Prostate gland (tissue), 2 donors: ENCODE measurements at regions not wholly inside any gene's neighbourhood (a gene's known extent, or its start where the extent isn't known, plus 50 kb on each side); places are given as distances from the start of the nearest gene placed in this dataset.

ENCODE experiments used
- DNase-seq: peaks from one replicate; pipeline ENCODE4 v3.0.0-alpha.2; 2019; ENCODE audit warnings: low spot score
- H3K27ac ChIP-seq, 2 donors: fragments of 200-600 bp; sonication (generic); 2 replicates each; pipeline ENCODE4 v1.5.1; 2017 to 2019
- H3K27me3 ChIP-seq: fragments of 200-600 bp; sonication (generic); replicated peaks from 2 replicates; pipeline ENCODE4 v1.5.1; 2019; ENCODE audit not compliant: insufficient read depth
- H3K36me3 ChIP-seq, 2 donors: fragments of 200-600 bp; sonication (generic); 1 replicate in 1 of 2; 2 replicates in 1 of 2; pipeline versions ENCODE4 v1.5.1 to v1.8.1; 2017 to 2019
- H3K4me1 ChIP-seq: fragments of 200-600 bp; sonication (generic); replicated peaks from 2 replicates; pipeline ENCODE4 v1.5.1; 2019
- H3K4me3 ChIP-seq, 2 donors: fragments of 200-600 bp; sonication (generic); 2 replicates each; pipeline ENCODE4 v1.5.1; 2017 to 2019
- H3K9me3 ChIP-seq: fragments of 200-600 bp; sonication (generic); 2 replicates; pipeline ENCODE4 v1.5.1; 2017
- POLR2A ChIP-seq: fragments of 450-650 bp; IDR thresholded peaks from one replicate; pipeline ENCODE4 v1.6.1; 2016; ENCODE audit warnings: antibody characterized with exemption, mild to moderate bottlenecking
- POLR2AphosphoS5 ChIP-seq: sonication (generic); formaldehyde crosslinking; IDR thresholded peaks from one replicate; pipeline ENCODE4 v1.6.1; 2017; ENCODE audit warnings: antibody characterized with exemption
- whole genome bisulfite sequencing: methylation state at CpG from one replicate; pipeline ENCODE4 v1.1.5; 2018; 5-methylcytosine and 5-hydroxymethylcytosine counted together
- intact Hi-C: fragments of 100-400 bp; cut with DNase I; formaldehyde crosslinking; loops from one replicate; pipeline ENCODE4 v1.14.2; 2022
- TF ChIP-seq, protein P1 (sequence below), 4 experiments: fragments of 200-600 bp in 2 of 4; fragments of 450-650 bp in 2 of 4; sonication (generic) in 2 of 4; IDR thresholded peaks; 1 replicate in 3 of 4; 2 replicates in 1 of 4; pipeline ENCODE4 v1.5.1; 2016 to 2019; ENCODE audit warnings: antibody characterized with exemption in 4 of 4, mild to moderate bottlenecking in 2 of 4, moderate library complexity in 2 of 4

DNA sequence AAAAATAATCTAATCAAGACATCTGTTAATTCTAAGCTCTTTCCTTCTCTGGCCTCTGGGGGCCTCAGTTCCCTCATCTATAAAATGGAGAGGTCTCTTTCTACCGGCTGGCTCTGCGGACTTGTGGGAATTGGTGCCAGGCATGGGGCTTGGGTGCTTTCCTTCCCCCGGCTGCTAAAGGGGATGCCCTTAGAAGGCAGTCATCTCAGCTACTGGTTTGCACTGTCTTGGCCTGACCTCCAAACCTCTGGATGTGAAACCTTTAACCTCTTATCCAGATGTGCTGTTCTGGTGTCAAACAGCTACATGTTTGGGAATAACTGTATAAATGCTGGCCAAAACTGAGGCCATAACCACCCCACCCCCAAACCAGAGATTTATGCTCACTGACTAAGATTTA, 320.0 kb downstream of the RPS24 start:
- no peak for DNase-seq
- WGBS: 69% methylated on average over 3 of the region's 3 CpGs
- intact Hi-C loops: no loop called here
- H3K9me3 ChIP-seq: no peaks in the 10 kb centered on the region
- H3K27ac ChIP-seq: no peak overlapping the region
- H3K4me1 ChIP-seq: no peaks in the 10 kb centered on the region
- no peak overlapping the region for H3K4me3 ChIP-seq
- no peaks in the 10 kb centered on the region for H3K36me3 ChIP-seq
- H3K27me3 ChIP-seq: no peaks in the 10 kb centered on the region
- no peak for TF ChIP-seq POLR2AphosphoS5

DNA sequence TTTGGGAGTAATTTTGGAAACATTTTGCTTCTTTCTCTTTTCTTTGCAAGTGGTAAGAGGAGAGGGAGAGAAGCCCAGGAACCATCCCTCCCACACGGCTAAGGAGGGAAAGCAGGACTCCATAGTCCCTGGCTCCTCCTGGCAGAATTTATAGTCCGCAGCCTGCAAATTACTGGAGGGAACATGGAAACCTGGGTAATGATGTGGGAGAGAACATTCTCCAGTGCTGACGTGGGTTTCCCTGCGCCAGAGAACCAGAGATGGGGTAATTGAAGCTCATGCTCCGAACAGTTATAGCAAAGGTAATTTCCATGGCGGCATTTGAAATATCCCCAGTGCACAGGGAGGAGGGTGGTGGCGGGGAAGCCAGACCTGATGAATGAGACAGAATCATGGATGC, 320.4 kb downstream of the RPS24 start:
- intact Hi-C loops: no loop called here
- Histone ChIP-seq H3K27ac (no peak overlapping the region), H3K27me3 (no peaks in the 10 kb centered on the region), H3K4me1 (no peaks in the 10 kb centered on the region), H3K36me3 (no peaks in the 10 kb centered on the region), H3K9me3 (no peaks in the 10 kb centered on the region), H3K4me3 (no peak overlapping the region)
- DNase-seq: no peak
- TF ChIP-seq, protein P1, sequence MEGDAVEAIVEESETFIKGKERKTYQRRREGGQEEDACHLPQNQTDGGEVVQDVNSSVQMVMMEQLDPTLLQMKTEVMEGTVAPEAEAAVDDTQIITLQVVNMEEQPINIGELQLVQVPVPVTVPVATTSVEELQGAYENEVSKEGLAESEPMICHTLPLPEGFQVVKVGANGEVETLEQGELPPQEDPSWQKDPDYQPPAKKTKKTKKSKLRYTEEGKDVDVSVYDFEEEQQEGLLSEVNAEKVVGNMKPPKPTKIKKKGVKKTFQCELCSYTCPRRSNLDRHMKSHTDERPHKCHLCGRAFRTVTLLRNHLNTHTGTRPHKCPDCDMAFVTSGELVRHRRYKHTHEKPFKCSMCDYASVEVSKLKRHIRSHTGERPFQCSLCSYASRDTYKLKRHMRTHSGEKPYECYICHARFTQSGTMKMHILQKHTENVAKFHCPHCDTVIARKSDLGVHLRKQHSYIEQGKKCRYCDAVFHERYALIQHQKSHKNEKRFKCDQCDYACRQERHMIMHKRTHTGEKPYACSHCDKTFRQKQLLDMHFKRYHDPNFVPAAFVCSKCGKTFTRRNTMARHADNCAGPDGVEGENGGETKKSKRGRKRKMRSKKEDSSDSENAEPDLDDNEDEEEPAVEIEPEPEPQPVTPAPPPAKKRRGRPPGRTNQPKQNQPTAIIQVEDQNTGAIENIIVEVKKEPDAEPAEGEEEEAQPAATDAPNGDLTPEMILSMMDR (IDR thresholded peaks at IDR 0.05): no peak
- TF ChIP-seq POLR2A: no peak
- TF ChIP-seq POLR2AphosphoS5: no peak
- 82% methylated on average over 7 of the region's 7 CpGs for WGBS

DNA sequence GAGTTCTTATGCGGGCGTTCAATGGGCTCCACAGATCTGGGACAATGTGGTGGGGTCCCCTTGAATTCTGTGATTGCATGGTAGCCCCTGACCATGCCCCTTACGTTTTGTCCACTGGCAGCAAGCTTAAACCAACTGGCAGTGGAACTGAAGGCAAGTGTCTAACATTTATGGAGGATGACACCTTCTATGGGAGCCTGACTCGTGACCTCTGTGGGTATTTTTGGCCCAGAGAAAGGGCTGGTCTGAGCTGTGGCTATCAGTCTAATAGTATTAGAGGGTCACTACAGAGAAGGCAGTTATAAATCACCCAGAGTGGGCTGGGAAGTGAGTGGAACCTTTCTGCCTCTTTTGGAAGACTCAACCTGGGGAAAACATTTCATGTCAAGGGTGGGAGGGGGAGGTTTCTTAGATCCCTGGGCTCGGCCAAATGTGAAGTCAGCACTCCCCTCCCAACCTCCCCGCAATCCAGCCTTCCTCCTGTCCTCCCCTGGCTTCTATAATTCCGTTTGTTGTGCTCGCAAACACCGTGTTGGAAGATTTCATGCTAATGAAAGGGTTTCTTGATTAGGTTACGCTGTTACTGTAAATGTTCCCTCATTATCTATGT, 322.7 kb downstream of the RPS24 start:
- no peak overlapping the region for H3K4me3 ChIP-seq
- no peaks in the 10 kb centered on the region for H3K4me1 ChIP-seq
- no peaks in the 10 kb centered on the region for H3K9me3 ChIP-seq
- DNase-seq: no peak
- TF ChIP-seq POLR2AphosphoS5 (no peak), POLR2A (no peak)
- TF ChIP-seq, protein P1 (IDR thresholded peaks at IDR 0.05): no peak
- intact Hi-C loops: no loop called here
- H3K27me3 ChIP-seq: no peaks in the 10 kb centered on the region
- no peak overlapping the region for H3K27ac ChIP-seq
- H3K36me3 ChIP-seq: no peaks in the 10 kb centered on the region
- WGBS: 90% methylated on average over 10 of the region's 10 CpGs

DNA sequence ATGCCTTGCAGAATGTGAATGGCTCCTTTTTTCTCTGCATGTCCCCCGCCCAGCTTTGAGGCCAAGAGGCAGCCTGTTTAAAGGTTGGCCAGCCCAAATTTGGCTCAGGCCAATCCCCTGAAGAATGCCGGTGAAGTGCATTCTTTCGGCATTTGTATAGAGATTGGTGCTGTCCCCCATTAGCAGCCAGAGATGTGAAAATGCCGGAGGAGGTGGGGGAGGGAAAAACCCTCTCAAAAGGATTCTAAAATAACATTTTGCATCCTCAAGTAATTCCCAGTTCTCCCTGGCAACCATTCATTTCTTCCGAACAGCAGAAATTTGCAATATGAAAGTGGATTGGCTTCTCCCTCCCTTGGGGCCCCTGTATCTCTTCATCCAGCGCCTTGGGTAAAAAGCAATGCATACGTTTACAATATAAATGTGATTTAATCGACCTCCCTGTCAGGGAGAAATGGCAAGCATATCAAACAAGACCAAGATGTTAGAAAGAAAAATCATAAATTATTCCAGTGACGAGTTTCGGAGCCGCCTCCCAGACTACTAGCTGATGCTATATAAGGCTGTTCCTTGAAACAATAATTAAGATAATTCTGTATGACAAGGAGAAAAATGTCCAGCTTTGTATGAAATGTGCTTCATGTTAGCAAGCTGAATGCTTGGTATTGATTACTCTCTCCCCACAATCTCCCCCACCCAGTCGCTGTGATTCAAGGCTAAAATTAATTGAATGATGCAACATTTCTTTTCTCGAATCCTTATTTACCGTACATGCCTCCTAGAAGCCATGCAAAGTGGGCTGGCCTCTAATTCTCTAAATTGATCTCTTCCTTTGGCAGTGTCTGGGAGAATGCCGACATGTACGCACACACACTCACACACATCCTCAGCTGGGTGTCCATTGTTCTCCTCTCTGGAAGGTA, 323.7 kb downstream of the RPS24 start:
- TF ChIP-seq, protein P1 (IDR thresholded peaks at IDR 0.05): no peak
- TF ChIP-seq POLR2AphosphoS5: no peak
- TF ChIP-seq POLR2A: no peak
- WGBS: 71% methylated on average over 16 of the region's 16 CpGs
- Histone ChIP-seq H3K9me3 (no peaks in the 10 kb centered on the region), H3K36me3 (no peaks in the 10 kb centered on the region), H3K27ac (no peak overlapping the region), H3K27me3 (no peaks in the 10 kb centered on the region), H3K4me1 (no peaks in the 10 kb centered on the region), H3K4me3 (no peak overlapping the region)
- DNase-seq: no peak
- intact Hi-C loops: no loop called here

DNA sequence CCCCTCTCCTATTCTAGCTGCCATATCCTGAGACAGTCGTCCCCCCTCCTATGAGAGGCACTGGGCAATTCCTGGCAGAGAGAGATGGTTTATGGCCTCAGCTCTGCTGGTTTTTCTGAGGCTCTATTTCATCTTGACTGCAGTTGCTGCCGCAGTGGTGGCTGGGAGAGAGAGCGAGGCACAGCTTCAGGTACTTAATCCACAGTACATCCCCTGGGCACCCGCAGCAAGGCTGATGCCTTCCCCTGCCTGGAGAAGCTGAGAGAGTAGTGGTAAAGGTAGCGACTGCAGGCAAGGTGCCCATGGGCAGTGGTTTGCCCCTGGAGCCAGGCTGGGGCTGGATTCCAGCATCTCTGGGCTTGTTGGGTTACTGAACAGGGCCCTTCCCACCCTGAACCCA, 324.7 kb downstream of the RPS24 start:
- no peaks in the 10 kb centered on the region for H3K9me3 ChIP-seq
- 87% methylated on average over 5 of the region's 5 CpGs for WGBS
- H3K36me3 ChIP-seq: no peaks in the 10 kb centered on the region
- TF ChIP-seq, protein P1 (IDR thresholded peaks at IDR 0.05): no peak
- TF ChIP-seq POLR2A (no peak), POLR2AphosphoS5 (no peak)
- no peaks in the 10 kb centered on the region for H3K4me1 ChIP-seq
- no peak overlapping the region for H3K4me3 ChIP-seq
- no peak overlapping the region for H3K27ac ChIP-seq
- intact Hi-C loops: no loop called here
- DNase-seq: no peak
- H3K27me3 ChIP-seq: no peaks in the 10 kb centered on the region
